ENCODE measurements at regions not wholly inside any gene's neighbourhood (a gene's known extent, or its start where the extent isn't known, plus 50 kb on each side); places are given as distances from the start of the nearest gene placed in this dataset.

DNA sequence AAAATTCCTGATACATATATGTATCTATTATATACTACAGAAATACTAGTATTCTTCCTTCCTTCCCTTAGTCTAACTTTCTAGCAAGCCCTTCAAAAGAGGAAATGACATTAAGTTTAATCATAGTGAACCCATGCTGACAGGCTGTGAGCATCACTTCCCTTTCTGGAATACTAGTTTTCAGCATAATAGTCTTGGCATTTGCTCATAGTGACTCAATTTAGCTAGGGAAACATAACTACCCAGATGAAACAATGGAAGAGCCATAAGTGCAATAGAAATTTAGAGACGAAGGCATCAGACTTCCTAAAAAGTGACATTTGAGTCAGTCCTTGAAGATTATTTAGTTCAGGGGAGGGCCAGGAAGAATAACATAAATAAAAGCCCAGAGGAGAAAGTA, 184.5 kb upstream of the CRY1 start:
- Histone ChIP-seq H3K4me3 (ENCODE audit: low read length) (no peak overlapping the region), H3K9me3 (ENCODE audit: insufficient read depth, low read depth, low read length) (peaks cover 6% of the 10 kb centered on the region; the same call in 1 of the 2 replicates), H3K27me3 (ENCODE audit: insufficient read depth, low read length) (no peaks in the 10 kb centered on the region), H3K27ac (ENCODE audit: low read depth, low read length) (no peak overlapping the region), H3K36me3 (ENCODE audit: insufficient read depth, low read length) (no peaks in the 10 kb centered on the region), H3K4me1 (ENCODE audit: insufficient read depth, low read length) (no peaks in the 10 kb centered on the region), H3K9ac (ENCODE audit: low read depth, low read length) (no peak overlapping the region)
- WGBS, result 93% methylated on average over 1 of the region's 1 CpG

DNA sequence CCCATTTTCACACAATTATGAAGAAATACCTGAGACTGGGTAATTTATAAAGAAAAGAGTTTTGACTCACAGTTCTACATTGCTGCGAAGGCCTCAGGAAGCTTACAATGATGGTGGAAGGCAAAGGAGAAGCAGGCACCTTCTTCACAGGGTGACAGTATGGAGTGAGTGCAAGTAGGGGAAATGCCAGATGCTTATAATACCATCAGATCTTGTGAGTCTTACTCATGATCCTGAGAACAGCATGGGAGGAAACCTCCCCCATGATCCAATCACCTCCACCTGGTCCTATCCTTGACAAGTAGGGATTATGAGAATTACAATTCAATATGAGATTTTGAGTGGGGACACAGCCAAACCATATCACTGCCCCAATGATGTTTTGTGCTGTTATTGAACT, 189.3 kb upstream of the CRY1 start:
- peaks cover 15% of the 10 kb centered on the region for H3K9me3 ChIP-seq (ENCODE audit: insufficient read depth, low read depth, low read length)
- no peak overlapping the region for H3K4me3 ChIP-seq (ENCODE audit: low read length)
- whole genome bisulfite sequencing, result 90% methylated on average over 1 of the region's 1 CpG

DNA sequence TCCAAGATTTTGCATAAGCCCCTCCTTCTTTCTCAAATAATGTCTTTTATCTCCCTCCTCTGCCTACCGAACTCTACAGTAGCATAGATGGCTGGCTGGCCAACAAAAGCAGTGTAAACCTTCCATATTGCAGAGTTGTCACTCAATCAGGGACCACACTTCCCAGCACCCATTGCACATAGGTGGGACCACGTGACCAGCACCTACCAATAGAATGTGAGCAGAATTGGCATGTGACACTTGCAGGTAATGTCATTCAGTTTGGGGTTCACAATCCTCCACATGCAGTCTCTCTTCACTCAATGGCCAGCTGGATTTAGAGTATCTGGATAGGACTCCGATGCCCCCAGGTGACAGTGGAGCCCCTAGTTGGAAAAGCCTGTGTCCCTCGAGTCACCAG, 190.3 kb upstream of the CRY1 start:
- 90% methylated on average over 4 of the region's 4 CpGs for WGBS
- Histone ChIP-seq H3K9me3 (ENCODE audit: insufficient read depth, low read depth, low read length) (peaks cover 15% of the 10 kb centered on the region), H3K27me3 (ENCODE audit: insufficient read depth, low read length) (no peaks in the 10 kb centered on the region), H3K9ac (ENCODE audit: low read depth, low read length) (no peak overlapping the region), H3K4me1 (ENCODE audit: insufficient read depth, low read length) (no peaks in the 10 kb centered on the region), H3K27ac (ENCODE audit: low read depth, low read length) (no peak overlapping the region), H3K4me3 (ENCODE audit: low read length) (no peak overlapping the region), H3K36me3 (ENCODE audit: insufficient read depth, low read length) (no peaks in the 10 kb centered on the region)

More for the DNA sequence above, 189.3 kb upstream of the CRY1 start:
- no peaks in the 10 kb centered on the region for H3K4me1 ChIP-seq (ENCODE audit: insufficient read depth, low read length)
- no peak overlapping the region for H3K9ac ChIP-seq (ENCODE audit: low read depth, low read length)
- no peaks in the 10 kb centered on the region for H3K36me3 ChIP-seq (ENCODE audit: insufficient read depth, low read length)
- H3K27me3 ChIP-seq (ENCODE audit: insufficient read depth, low read length), result no peaks in the 10 kb centered on the region
- H3K27ac ChIP-seq (ENCODE audit: low read depth, low read length), result no peak overlapping the region

DNA sequence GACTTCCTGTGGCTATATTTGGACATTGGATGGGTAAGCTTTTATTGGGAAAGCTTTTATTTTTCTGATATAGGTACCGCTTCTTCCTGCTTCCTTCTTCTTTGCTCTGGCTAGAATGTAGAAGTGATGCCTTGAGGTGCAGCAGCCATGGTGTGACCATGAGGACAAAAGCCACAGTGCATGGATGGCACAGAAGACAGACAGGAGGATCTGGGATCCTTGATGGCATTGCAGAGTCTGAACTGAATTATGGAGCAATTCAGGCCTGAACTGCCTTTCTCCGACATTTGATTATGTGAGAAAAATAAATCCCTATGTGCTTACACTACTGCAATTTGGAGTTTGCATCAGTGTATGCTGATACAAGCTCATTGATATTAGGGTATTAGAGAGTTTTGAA, 191.3 kb upstream of the CRY1 start:
- Histone ChIP-seq H3K36me3 (ENCODE audit: insufficient read depth, low read length) (no peaks in the 10 kb centered on the region), H3K4me3 (ENCODE audit: low read length) (no peak overlapping the region), H3K9ac (ENCODE audit: low read depth, low read length) (no peak overlapping the region), H3K4me1 (ENCODE audit: insufficient read depth, low read length) (no peaks in the 10 kb centered on the region), H3K27ac (ENCODE audit: low read depth, low read length) (no peak overlapping the region), H3K27me3 (ENCODE audit: insufficient read depth, low read length) (no peaks in the 10 kb centered on the region), H3K9me3 (ENCODE audit: insufficient read depth, low read depth, low read length) (peaks cover 9% of the 10 kb centered on the region)
- 100% methylated on average over 2 of the region's 2 CpGs for WGBS

DNA sequence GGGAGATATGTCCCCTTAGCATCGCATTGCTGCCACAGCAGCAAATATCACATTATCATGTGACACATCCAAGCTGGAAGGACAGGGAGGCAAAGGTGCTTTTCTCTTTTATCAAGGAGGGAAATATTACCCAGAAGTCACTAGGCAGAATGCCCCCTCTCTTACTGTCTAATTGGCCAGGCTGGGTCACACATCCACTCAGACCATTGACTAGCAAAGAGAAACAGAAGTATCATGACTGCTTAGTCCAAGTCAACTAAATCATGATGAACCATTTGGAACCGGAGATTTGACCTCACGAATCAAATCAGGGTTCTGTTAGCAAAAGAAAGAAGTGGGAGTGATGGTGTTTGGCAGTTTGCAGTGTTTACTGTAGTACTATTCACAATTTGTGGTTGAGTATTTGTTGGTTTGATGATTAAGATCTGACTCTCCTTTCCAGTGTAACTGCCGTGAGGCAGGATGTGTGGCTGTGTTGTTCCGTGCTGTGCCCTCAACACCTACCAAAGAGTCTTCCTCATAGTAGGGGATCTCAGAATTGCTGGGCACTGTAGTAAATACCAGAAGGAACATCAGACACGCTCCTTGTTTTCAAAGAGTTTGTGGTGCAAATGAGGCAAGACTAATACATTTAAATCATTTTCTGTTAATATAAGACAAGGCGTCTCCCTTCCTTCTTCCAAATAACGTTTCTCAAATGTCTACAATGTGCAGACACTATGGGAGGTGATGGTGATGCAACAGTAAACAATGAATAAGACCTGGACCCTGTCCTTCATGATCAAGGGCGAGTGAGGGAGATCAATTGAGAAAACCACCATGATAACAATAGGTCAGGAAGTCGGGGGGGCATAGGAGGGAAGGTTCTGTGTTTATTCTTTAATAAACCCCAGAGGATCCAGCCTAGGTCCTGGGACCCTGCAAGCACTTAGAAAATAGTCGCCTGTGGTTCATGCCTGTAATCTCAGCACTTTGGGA, 194.4 kb upstream of the CRY1 start:
- Histone ChIP-seq H3K9me3 (ENCODE audit: insufficient read depth, low read depth, low read length) (peaks cover 9% of the 10 kb centered on the region; the same call in 1 of the 2 replicates), H3K9ac (ENCODE audit: low read depth, low read length) (no peak overlapping the region), H3K27me3 (ENCODE audit: insufficient read depth, low read length) (no peaks in the 10 kb centered on the region; the same call in 1 of the 2 replicates), H3K4me3 (ENCODE audit: low read length) (no peak overlapping the region), H3K4me1 (ENCODE audit: insufficient read depth, low read length) (no peaks in the 10 kb centered on the region), H3K27ac (ENCODE audit: low read depth, low read length) (no peak overlapping the region), H3K36me3 (ENCODE audit: insufficient read depth, low read length) (no peaks in the 10 kb centered on the region)
- 94% methylated on average over 8 of the region's 11 CpGs for WGBS

DNA sequence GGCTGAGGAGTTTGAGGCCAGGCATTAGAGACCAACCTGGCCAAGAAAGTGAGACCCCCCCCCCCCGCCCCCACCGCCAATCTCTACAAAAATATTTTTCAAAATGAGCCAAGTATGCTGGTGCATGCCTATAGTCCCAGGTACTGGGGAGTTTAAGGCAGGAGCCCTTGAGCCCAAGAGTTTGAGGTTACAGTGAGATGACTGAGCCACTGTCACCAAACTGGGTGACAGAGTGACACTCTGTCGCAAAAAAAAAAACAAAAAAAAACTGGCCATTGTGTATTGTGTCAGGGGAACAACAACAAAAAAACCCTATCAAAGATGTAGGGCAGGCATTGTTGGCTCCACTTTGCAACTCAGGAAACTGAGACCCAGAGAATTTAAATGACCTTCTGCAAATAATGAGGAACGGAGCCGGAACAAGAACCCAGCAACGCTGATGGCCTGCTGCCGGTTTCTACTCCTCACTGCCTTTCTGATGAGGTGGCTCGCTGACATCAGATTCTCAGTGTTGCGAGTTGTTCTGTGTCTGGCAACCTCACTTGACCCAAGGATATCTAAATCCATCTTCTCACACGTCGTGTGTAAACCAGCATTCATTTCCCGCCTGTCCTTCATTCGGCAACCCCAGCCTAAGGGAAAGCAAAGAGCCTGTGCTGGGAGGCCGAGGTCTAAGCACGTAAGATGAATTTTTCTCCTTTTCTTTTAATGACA, 195.2 kb upstream of the CRY1 start:
- H3K36me3 ChIP-seq (ENCODE audit: insufficient read depth, low read length), result no peaks in the 10 kb centered on the region
- no peak overlapping the region for H3K27ac ChIP-seq (ENCODE audit: low read depth, low read length)
- peaks cover 7% of the 10 kb centered on the region; the same call in 1 of the 2 replicates for H3K9me3 ChIP-seq (ENCODE audit: insufficient read depth, low read depth, low read length)
- 92% methylated on average over 14 of the region's 15 CpGs for WGBS
- H3K27me3 ChIP-seq (ENCODE audit: insufficient read depth, low read length), result no peaks in the 10 kb centered on the region; the same call in 1 of the 2 replicates
- H3K4me3 ChIP-seq (ENCODE audit: low read length), result no peak overlapping the region
- no peak overlapping the region for H3K9ac ChIP-seq (ENCODE audit: low read depth, low read length)
- no peaks in the 10 kb centered on the region for H3K4me1 ChIP-seq (ENCODE audit: insufficient read depth, low read length)

DNA sequence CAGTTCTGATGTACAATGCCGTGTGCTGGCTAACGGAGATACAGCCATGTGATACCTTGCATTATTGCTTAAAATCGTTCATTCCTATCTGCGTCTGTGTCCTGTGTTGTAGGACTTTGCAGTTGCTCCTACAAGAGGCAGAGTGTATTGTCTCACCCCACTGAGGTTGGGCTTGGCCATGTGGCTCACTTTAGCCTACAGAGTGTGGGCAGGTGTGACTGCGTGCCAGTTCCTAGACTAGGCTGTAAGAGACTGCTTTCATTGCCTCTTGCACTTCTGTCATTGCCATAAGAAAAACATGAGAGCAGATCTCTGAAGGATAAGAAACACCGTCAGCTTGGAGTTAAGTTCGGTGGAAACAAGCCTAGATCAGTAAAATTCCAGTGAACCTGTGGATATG, 197.7 kb upstream of the CRY1 start:
- Histone ChIP-seq H3K9me3 (ENCODE audit: insufficient read depth, low read depth, low read length) (no peaks in the 10 kb centered on the region), H3K36me3 (ENCODE audit: insufficient read depth, low read length) (no peaks in the 10 kb centered on the region), H3K4me1 (ENCODE audit: insufficient read depth, low read length) (no peaks in the 10 kb centered on the region), H3K4me3 (ENCODE audit: low read length) (no peak overlapping the region), H3K27ac (ENCODE audit: low read depth, low read length) (no peak overlapping the region), H3K27me3 (ENCODE audit: insufficient read depth, low read length) (no peaks in the 10 kb centered on the region; the same call in 1 of the 2 replicates), H3K9ac (ENCODE audit: low read depth, low read length) (no peak overlapping the region)
- 94% methylated on average over 7 of the region's 7 CpGs for WGBS

DNA sequence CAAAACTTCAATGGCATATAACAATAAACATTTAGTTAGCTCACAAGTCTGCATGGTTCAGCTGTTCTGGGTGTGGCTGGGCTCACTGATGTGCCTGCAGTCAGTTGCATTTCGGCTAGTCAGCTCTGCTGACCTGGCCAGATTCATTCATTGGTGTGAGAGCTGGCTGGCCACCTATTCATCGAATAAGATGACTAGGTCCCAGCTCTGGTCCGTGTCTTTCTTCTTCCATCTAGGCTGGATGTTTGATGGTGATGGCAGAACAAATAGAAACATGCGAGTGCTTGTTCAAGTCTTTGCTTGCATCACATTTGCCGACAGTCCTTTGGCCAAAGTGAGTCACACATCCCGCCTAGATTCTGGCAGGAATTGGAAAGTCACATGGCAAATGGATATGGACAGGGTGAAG, 203.3 kb upstream of the CRY1 start:
- no peak overlapping the region for H3K27ac ChIP-seq (ENCODE audit: low read depth, low read length)
- 90% methylated on average over 6 of the region's 6 CpGs for WGBS
- no peak overlapping the region for H3K4me3 ChIP-seq (ENCODE audit: low read length)

DNA sequence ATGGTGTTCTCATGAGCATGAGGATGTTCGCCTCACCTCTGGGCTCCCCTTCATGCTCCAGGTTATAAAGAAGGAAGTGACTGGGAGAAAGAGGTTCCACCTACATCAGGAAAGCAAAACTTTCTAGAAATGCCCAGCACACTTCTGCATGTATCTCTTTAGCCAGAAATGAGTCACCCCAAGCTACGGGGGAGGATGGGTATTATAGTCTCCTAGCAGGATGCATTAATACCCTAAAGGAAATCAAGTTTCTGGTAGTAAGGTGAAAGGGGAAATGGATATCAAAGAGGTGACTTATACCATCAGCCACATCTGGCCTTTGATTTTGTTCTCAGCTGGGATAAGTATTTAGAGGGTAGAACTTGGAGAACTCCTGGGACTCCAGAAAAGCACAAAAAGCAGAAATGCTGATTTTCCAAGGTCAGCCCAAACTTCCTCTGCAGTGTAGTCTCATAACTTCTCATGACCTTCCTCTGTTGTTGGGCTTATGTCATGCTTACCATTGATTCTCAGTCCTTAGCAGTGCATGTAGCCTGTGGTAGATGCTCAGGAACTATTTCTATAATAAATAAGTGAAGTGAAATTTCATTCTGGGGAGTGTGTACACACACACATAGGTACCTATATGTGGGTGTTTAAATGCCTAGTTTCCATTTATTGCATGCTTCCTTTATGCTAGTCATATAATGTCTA, 209.4 kb upstream of the CRY1 start:
- H3K9ac ChIP-seq (ENCODE audit: low read depth, low read length), result no peak overlapping the region
- H3K27me3 ChIP-seq (ENCODE audit: insufficient read depth, low read length), result no peaks in the 10 kb centered on the region
- WGBS, result 86% methylated on average over 1 of the region's 2 CpGs
- no peak overlapping the region for H3K4me3 ChIP-seq (ENCODE audit: low read length)
- H3K9me3 ChIP-seq (ENCODE audit: insufficient read depth, low read depth, low read length), result no peaks in the 10 kb centered on the region
- peaks cover 20% of the 10 kb centered on the region for H3K4me1 ChIP-seq (ENCODE audit: insufficient read depth, low read length)
- H3K36me3 ChIP-seq (ENCODE audit: insufficient read depth, low read length), result no peaks in the 10 kb centered on the region
- H3K27ac ChIP-seq (ENCODE audit: low read depth, low read length), result no peak overlapping the region

More for the DNA sequence above, 203.3 kb upstream of the CRY1 start:
- no peaks in the 10 kb centered on the region for H3K36me3 ChIP-seq (ENCODE audit: insufficient read depth, low read length)
- no peaks in the 10 kb centered on the region for H3K9me3 ChIP-seq (ENCODE audit: insufficient read depth, low read depth, low read length)
- H3K27me3 ChIP-seq (ENCODE audit: insufficient read depth, low read length), result no peaks in the 10 kb centered on the region
- no peak overlapping the region for H3K9ac ChIP-seq (ENCODE audit: low read depth, low read length)
- no peaks in the 10 kb centered on the region for H3K4me1 ChIP-seq (ENCODE audit: insufficient read depth, low read length)

DNA sequence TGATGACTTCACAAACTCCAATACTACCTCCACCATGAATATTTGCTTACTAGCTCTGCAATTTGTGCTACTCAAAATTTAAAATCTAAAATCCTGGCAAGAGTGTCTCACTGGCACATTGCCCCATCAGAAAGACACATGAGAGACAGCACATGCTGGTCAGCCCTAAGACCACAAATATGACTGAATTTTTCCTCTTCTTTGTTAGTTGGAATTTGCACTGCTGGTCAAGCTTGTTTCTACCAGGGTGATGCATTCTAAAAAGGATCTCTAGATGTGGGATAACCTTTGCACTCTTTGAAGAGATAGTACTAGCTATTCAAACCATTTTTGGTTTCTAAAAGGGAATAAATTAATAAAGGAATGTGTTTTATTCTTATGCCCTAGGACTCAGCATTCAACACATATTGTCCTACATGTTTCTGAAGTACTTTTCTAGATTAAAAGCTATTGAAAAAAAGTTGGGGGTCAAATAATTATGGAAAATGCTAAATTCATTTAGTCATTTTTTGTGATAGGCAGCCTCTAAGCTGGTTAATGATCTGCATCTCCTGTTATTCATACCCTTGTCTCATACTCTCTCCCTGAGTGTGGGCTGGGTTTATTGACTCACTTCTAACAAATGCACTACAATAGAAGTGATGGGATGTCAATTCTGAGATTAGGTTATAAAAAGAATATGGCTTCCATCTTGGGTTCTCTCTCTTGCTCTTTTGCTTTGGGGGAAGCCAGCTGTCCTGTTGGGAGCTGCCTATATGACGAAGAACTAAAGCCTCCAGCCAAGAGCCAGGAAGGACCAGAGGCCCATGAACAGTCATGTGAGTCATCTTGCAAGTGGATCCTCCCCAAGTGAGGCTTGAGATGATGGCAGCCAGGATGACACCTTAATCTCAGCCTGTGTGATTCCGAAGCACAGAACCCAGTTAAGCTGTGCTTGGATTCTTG, 211.5 kb upstream of the CRY1 start:
- no peaks in the 10 kb centered on the region for H3K36me3 ChIP-seq (ENCODE audit: insufficient read depth, low read length)
- H3K9ac ChIP-seq (ENCODE audit: low read depth, low read length), result no peak overlapping the region
- H3K27ac ChIP-seq (ENCODE audit: low read depth, low read length), result no peak overlapping the region
- no peaks in the 10 kb centered on the region for H3K9me3 ChIP-seq (ENCODE audit: insufficient read depth, low read depth, low read length)
- H3K4me1 ChIP-seq (ENCODE audit: insufficient read depth, low read length), result peaks cover 20% of the 10 kb centered on the region
- WGBS, result 79% methylated on average over 2 of the region's 2 CpGs
- no peak overlapping the region for H3K4me3 ChIP-seq (ENCODE audit: low read length)
- no peaks in the 10 kb centered on the region for H3K27me3 ChIP-seq (ENCODE audit: insufficient read depth, low read length)

Data from HUES64 (cell line).